ENCODE measurements at regions not wholly inside any gene's neighbourhood (a gene's known extent, or its start where the extent isn't known, plus 50 kb on each side); places are given as distances from the start of the nearest gene placed in this dataset.

DNA sequence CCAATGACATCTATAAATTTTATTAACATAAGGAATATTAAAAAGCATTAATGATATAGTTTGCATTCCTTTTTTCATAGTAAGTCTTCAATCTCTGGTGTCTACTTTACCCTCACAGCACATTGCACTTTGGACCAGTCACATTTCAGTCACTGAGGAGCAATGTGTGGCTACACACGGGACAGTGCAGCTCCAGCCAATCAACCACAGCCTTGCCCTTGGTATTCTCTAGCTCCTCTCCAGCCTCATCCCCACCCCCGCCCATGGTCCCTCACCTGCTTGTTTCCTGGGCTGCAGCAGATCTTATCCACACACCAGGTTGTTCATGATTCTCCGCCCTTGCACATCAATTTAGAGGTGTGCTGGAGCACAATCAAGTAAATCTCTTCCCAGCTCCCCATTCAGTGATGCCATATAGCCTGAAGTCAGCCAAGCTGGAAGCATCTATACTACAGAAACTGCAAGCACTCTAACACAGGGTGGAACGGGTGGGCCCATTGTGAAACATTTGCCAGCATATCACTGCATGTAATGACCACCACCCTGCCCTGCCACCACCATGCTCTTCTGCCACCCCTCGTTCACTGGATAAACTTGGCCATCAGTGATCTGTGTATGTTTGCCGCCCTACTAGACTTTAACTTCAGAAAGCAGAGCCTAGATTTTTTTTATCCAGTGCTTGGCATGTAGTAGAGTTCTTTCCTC is 93.0 kb upstream of the SLC44A3 start:
- TF ChIP-seq, protein P1, sequence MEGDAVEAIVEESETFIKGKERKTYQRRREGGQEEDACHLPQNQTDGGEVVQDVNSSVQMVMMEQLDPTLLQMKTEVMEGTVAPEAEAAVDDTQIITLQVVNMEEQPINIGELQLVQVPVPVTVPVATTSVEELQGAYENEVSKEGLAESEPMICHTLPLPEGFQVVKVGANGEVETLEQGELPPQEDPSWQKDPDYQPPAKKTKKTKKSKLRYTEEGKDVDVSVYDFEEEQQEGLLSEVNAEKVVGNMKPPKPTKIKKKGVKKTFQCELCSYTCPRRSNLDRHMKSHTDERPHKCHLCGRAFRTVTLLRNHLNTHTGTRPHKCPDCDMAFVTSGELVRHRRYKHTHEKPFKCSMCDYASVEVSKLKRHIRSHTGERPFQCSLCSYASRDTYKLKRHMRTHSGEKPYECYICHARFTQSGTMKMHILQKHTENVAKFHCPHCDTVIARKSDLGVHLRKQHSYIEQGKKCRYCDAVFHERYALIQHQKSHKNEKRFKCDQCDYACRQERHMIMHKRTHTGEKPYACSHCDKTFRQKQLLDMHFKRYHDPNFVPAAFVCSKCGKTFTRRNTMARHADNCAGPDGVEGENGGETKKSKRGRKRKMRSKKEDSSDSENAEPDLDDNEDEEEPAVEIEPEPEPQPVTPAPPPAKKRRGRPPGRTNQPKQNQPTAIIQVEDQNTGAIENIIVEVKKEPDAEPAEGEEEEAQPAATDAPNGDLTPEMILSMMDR (IDR thresholded peaks at IDR 0.05), result no peak
- no peak for TF ChIP-seq EP300 (IDR thresholded peaks at IDR 0.05)
- TF ChIP-seq POLR2A (IDR thresholded peaks at IDR 0.05), result no peak
